Calu3 (cell line): ENCODE measurements at regions not wholly inside any gene's neighbourhood (a gene's known extent, or its start where the extent isn't known, plus 50 kb on each side); places are given as distances from the start of the nearest gene placed in this dataset.

Source experiments
- BruUV-seq: library from RNA; stranded (reverse); fragments of 400-500 nt; replicated peaks from 2 replicates; lab custom pipeline; 2021; lab: Mats Ljungman, UMichigan
- CTCF ChIA-PET: fragments of 300-600 bp; sonication (Branson Sonifier 250); formaldehyde crosslinking; loops from one replicate; lab custom pipeline; 2022; ENCODE audit warnings: antibody characterized with exemption; lab: Charles Lee
- DNase-seq: peaks from one replicate; pipeline ENCODE4 v3.0.0; 2022
- H3K27ac Mint-ChIP-seq: one replicate; pipeline ENCODE4 v1.8.0; 2022; ENCODE audit warnings: mixed read lengths; ENCODE audit not compliant: unreplicated experiment
- H3K27me3 Mint-ChIP-seq: one replicate; pipeline ENCODE4 v1.8.0; 2022; ENCODE audit warnings: mixed read lengths; ENCODE audit not compliant: unreplicated experiment
- H3K36me3 Mint-ChIP-seq: one replicate; pipeline ENCODE4 v1.8.0; 2022; ENCODE audit warnings: mild to moderate bottlenecking, moderate library complexity, mixed read lengths; ENCODE audit not compliant: insufficient read depth, unreplicated experiment
- H3K4me1 Mint-ChIP-seq: one replicate; pipeline ENCODE4 v1.8.0; 2022; ENCODE audit warnings: mild to moderate bottlenecking, low read depth, mixed read lengths; ENCODE audit not compliant: unreplicated experiment
- H3K4me3 Mint-ChIP-seq: one replicate; pipeline ENCODE4 v1.8.0; 2022; ENCODE audit warnings: mild to moderate bottlenecking, low read depth, moderate library complexity, mixed read lengths; ENCODE audit not compliant: unreplicated experiment
- H3K9me3 Mint-ChIP-seq: one replicate; pipeline ENCODE4 v1.8.0; 2022; ENCODE audit warnings: low read depth, mixed read lengths; ENCODE audit not compliant: unreplicated experiment
- CTCF ChIP-seq: fragments of 200-600 bp; IDR thresholded peaks from one replicate; pipeline ENCODE4 v1.8.0; 2022; ENCODE audit warnings: antibody characterized with exemption; ENCODE audit not compliant: unreplicated experiment
- intact Hi-C: fragments of 100-400 bp; cut with micrococcal nuclease; formaldehyde crosslinking; loops from one replicate; pipeline ENCODE4 v1.10.0; 2022; ENCODE audit not compliant: unreplicated experiment

DNA sequence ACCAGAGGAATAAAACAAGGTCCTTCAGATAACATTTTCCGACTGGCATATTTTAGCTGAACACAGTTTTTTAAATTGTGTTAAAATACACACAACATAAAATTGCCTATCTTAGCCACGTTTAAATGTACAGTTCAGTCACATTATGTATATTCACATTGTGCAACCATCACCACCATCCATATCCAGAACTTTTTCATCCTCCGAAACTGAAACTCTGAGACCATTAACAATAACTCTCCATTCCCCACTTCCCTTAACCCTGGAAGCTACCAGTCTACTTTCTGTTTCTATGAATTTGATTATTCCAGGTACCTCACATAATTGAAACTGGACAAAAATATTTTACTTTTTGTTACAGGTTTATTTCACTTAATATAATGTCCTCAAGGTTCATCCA lies 213.3 kb downstream of the ETS1 start:
- TF ChIP-seq CTCF: no peak
- no peak for DNase-seq
- CTCF ChIA-PET: no interaction called here
- Mint-ChIP-seq H3K27me3 (no peaks in the 10 kb centered on the region), H3K36me3 (no peaks in the 10 kb centered on the region), H3K27ac (no peak overlapping the region), H3K4me3 (no peak overlapping the region), H3K4me1 (no peaks in the 10 kb centered on the region), H3K9me3 (no peaks in the 10 kb centered on the region)
- no TSS peak for BruUV-seq
- intact Hi-C loops: no loop called here

DNA sequence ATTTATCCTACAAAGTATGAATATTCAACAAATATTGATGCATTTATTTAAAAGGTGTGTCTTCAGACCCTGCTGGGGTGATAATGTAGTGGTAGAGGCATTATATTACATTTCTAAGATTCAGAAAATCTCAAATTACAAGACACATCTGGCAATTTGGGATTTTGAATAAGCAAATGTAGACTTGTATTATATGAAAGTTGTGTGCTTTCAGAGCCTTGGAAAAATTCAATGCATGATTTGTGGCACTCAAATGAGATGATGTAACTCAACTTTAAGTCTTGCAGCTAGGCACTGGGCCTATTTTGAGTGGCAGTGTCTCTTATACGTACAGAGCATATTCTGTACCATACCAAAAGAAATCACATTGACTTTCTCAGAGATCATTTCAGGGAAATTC lies 214.4 kb downstream of the ETS1 start:
- Mint-ChIP-seq H3K27me3 (no peaks in the 10 kb centered on the region), H3K4me3 (no peak overlapping the region), H3K4me1 (no peaks in the 10 kb centered on the region), H3K9me3 (no peaks in the 10 kb centered on the region), H3K36me3 (no peaks in the 10 kb centered on the region), H3K27ac (no peak overlapping the region)
- no peak for DNase-seq
- intact Hi-C loops: no loop called here
- no peak for TF ChIP-seq CTCF
- BruUV-seq: no TSS peak
- CTCF ChIA-PET: no interaction called here

GRCh38 chr11:128367573-128367972 lies 219.8 kb downstream of the ETS1 start:
- Mint-ChIP-seq H3K4me1 (no peaks in the 10 kb centered on the region), H3K9me3 (no peaks in the 10 kb centered on the region), H3K27ac (no peak overlapping the region), H3K4me3 (no peak overlapping the region), H3K36me3 (no peaks in the 10 kb centered on the region), H3K27me3 (no peaks in the 10 kb centered on the region)
- no peak for DNase-seq
- intact Hi-C loops: no loop called here
- BruUV-seq: no TSS peak
- CTCF ChIA-PET: no interaction called here
- TF ChIP-seq CTCF: no peak

- Mint-ChIP-seq H3K36me3 (no peaks in the 10 kb centered on the region), H3K9me3 (no peaks in the 10 kb centered on the region), H3K4me3 (no peak overlapping the region), H3K27me3 (no peaks in the 10 kb centered on the region), H3K4me1 (no peaks in the 10 kb centered on the region), H3K27ac (no peak overlapping the region)
- intact Hi-C loops: no loop called here
- no peak for TF ChIP-seq CTCF
- no peak for DNase-seq
- no TSS peak for BruUV-seq
- CTCF ChIA-PET: no interaction called here
Measured at GRCh38 chr11:128365044-128365443, 222.3 kb downstream of the ETS1 start.
